Activated T-cell treated with anti-CD3 and anti-CD28 coated beads for 1 hour (primary cell): ENCODE measurements at regions not wholly inside any gene's neighbourhood (a gene's known extent, or its start where the extent isn't known, plus 50 kb on each side); places are given as distances from the start of the nearest gene placed in this dataset.

Experiments
- DNase-seq: peaks from one replicate; pipeline ENCODE4 v3.0.0-alpha.2; 2020; ENCODE audit warnings: low read depth

DNA sequence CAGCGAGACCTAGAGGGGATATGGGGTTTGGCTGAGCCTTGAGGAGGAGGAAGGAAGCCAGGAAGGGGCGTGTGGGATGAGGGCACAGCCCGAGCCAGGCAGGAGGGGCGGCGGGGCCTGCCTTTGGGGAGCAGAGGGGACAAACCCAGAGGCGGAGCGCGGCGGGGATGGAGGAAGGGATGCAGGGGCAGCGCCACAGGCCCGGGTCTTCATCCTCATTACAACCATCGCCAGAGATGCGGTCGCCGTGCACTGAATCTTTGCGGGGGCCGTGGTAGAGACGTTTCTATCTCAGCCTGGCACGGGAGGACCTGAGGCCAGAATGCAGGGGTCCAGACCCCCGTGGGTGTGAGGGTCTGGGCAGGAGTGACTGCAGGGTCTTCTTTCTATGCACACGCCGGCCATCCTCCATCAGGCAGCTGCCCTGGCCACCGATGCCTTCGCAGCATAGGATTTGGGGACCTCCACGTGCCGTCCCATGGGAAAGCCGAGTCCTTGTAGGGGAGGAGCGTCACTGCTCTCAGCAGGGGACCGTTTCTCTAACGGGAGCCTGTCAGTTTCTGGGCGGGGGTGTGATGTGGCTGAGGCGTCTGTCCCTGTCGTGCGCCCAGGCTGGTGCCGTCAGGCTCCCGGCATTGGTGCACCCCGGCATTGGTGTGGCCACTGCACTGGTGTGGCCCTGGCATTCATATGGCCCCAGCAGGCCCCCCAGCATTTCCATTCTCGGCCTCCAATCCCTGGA lies 1267.9 kb downstream of the BRD1 start:
- no peak for DNase-seq

DNA sequence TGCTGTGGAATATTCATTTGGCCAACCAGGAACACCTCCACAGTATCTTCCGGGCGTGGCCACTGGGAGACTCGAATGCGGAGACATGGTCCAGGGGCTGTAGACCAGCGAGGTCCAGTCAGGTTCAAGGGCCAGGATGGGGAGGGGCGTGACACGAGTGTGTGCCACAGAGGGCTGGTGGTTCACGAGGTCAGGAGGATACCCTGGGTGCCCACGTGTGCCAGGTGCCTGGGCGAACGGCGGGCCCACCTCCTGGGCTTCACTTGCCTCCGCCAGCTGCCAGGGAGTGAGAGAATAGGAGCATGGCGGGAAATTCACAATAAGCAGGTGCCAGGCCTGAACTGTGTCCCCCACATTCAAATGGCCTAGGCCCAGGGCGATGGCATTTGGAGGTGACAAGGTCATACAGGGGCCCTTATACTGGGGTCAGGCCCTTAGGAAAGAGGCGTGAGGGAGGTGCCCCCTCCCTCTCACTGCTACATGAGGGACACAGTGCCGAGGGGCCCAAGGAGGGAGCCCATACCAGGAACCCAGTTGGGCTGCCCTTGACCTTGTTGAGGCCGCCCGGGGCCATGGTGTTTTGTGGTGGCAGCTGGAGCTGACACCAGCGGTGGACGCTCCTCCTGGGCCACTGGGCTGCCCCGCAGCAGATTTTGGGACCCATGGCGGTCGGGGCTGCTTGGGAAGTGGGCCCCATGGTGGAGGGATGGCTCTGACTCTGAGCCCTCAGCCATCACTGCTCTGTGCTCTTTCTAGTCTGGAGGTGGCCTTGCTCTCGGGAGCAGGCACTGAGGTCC lies 1268.9 kb downstream of the BRD1 start:
- DNase-seq: no peak

DNA sequence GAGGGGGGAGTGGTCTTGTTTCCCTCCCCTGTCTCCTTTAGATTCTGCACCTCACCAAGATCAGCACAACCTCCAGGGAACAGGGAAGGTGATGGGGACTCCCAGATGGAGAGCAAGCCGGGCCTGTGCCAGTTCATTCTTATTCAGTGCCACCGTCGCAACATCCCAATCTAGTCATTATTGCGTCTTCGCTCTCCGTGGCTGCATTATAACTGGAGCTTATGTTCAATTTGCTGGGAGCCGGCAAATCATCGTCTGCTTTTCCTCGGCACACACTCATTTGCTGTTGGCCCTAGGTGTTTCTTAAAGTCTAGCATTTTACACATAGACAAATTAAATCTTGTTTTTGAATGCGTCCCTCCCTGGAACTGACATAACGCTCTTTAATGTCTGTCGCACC lies 1269.7 kb downstream of the BRD1 start:
- DNase-seq: no peak

DNA sequence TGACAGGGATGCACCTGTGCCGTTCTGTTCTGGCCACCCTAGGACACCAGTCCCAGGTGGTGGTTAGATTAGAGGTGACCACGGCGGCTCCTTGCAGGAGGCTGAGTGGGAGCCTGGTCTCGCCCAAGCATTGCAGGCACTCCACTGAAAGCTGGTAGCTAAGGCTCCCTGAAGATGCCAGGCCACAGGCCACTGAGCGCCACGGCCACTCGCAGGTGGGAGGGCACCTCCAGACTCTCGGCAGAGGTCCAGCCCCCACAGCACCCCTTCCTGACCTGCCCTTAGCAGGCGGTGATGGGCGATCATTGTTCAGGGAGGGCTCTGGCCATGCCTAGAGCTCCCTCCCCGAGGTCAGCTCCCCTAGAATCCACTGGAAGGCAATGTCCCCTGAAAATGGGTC lies 1270.2 kb downstream of the BRD1 start:
- DNase-seq: no peak

DNA sequence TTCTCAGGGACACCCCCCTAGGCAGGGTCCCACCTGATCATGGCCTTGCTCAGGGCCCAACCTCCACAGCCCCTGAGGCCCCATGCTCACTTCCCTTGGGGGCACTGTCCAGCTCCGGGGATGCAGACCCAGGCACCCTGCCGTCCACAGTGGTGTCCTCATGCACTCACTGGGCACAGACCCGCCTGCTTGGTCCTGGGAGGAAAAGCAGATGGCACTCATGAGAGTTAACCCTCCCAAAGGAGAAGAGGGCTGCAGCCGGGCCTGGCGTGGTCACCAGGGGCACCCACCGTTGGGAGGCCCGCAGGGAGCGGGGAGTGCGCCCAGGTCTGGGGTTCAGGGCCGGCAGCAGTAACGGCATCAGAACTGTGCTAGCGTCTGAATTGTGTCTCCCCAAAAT lies 1270.9 kb downstream of the BRD1 start:
- DNase-seq: no peak

DNA sequence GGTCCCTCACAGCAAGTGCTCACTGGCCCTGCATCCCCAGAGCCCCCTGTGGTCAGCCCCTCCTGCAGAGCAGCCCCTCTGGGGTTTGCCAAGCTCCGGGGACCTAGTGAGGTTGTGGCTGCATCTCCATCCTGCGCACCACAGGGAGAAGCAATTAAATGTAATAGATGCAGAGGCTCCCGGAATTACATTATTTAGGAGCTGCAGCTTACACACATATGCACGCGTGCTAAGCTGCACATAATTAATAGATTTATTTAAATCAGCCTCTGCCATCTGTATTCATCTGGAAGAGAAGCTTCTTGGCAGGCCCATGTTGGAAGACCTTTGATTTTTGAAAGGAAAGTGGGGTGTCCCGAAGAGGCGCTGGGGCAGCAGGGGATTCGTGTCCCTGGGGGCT lies 1271.5 kb downstream of the BRD1 start:
- DNase-seq: no peak

DNA sequence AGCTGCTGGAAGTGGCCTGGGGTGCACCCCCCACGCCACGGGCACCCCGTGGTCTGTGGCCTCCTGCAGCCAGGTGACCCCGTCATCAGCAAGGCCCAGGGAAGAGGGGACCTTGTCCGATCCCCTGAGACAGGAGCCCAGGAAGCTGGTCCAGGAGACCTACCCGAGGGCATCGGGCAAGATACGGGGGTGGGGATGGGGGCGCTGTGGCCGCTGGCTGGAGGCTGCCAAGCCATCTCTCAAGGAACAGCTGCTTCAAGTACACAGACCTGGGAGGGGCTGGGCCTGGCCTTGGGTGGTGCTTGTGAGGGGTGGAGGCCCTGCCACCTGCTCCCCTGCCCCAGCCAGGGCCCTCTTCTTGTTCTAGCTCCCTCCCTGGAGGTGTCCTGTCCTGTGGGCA lies 1272.1 kb downstream of the BRD1 start:
- DNase-seq: no peak

DNA sequence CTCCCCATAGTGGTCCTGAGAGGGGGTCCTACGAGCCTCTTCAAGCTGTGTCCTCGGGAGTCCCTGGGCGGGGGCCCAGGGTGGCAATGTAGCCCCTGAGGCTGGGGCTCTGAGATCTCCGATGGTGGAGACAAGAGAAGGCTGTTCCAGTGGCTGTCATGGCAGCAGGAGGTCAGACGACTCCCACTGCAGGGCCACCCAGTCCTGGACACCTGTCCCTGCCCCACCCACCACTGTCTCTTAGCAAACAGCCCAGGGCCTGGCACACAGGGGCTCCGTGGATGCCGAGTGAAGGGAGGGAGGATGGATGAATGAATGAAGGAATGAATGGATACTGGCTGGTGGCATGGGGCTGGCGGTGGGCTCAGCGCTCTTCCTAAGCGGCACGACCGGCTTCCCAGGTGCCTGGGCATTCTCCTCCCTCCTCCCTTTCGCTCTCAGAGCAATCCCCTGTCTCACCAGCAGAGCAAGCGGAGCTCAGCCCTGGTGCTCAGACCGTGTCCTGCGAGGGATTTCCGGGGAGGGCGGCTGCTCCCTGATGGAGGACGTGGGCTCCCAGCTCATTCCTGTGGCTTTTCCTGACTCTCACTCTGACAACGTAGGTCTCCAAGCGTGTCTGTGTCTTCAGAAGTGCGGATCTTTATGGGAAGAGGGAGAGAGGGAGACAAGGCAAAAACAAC lies 1272.6 kb downstream of the BRD1 start:
- no peak for DNase-seq

DNA sequence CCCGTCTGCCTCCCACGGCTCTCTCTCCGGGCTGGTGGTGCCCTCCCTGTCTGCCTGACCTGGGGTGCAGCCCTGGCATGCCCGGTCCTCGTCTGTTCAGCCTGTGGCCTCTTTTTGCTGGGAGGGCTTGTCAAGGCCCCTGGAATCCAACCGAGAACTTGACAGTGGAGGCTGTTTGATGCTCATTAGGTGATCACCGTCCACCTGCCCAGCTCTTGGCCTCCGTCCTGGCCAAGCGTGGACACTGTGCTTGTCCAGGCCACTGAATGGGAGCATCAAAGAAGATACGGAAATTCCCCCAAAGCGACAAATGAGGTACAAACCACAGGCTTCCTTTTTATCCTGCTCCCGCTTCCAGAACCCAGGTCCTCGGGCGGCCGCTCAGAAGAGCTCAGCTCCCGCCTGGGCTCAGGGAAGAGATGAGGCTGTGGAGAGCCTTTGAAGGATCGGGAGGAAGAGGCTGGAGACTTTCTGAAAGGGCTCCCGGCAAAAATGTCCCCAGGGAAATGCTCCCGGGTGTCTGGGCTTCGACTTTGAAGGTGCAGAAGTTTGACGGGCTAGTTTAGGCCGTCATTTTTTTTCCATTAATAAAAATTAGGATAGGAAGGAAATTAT lies 1273.9 kb downstream of the BRD1 start:
- no peak for DNase-seq

DNA sequence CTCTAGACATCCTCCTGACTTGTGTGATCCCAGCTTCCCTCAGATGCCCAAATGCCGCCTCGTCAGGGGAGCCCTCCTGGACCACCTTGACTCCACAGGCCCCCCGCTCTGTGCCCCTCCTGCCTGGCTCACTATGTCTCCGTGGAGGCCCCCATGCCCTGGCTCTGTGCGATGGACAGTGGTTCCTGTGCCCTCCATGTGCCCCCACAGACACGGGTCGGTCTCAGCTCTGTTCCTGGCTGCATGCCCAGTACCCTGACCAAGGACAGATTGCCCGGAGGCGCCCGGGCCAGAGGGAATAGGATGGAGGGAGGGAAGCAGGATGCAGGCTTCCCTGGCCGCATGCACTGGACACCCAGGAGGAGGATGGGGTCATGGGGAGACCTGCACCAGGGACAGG lies 1274.6 kb downstream of the BRD1 start:
- no peak for DNase-seq

DNA sequence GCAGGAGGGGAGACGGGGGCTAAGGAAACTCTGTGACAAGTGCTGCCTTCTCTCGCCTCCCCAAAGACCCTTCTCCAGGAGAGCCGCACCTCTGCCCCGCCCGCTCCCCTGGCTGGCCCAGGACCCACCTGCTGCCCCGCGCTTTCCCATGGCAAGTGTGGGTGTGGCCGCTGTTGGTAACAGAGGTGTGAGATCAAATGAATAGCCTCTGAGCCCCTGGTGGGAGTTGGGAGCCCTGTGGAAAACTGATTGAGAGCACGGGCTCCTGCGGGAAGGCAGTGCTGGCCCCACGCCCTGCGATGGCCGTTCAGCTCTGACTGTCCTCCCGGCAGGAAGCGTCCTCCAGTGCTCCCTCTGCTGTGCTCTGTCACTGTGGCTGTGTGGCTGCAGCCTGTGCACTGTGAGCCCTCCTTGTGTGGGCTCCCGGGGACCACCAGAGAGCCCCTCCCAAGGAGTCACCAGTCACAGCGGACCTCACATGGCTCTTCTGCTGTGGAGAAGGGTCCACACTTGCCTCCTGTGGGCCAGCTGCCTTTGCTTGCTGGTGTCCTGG lies 1275.9 kb downstream of the BRD1 start:
- DNase-seq: no peak

DNA sequence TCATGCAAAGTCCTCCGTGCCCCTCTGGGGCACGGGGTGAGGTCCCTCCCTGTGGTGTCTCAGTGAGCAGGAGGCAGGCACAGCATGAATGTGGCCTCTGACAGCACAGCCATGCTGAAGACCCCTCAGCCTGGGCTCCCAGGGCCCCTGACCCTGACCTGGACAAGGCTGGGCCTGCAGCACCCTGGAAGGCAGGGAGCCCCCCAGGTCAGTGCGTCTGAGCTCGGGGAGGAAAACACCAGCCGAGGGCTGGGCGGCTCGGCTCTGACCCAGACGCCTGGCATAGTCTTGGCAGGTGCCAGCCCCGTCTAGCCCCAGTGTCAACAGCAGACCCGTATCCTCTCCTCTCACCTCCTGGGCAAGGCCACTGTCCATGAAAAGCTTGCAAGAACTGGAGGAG lies 1276.6 kb downstream of the BRD1 start:
- no peak for DNase-seq

DNA sequence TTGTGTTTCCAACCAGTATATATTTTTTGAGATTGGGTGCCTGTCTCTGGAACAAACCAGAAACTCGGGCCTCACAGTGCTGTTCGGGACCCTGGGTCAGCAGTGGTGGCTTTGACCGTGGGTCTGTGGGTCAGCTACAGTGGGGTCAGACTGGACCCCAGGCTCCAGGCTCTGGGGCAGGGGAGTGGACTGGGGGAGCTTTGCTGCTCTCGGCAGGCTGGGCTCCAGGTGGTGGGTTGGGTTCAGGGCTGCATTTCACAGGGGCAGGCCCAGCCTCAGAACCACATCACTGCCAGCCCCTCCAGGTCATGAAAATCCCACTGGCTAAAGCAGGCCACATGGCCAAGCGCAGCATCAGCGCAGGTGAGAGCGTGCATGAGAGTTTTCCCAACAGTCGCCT lies 1279.3 kb downstream of the BRD1 start:
- DNase-seq: no peak

DNA sequence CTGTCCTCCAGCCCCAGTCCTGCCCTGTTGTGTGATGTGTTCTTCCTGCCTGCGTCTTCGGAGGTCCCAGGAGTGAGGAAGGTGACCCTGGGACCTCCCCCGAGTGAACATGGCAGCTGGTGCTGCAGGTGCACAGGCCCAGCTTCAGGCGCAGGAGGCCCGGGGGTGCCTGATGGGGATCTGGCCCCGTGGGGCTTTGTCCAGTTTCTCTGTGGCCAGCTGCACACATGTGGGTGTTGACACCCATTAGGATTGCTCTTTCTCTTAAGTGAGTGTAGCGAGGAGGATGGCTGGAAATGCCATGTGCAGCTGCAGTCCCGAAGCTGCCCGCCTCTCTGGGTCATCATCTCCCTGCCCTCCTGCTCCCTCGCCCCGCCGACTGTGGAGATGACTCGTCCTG lies 1279.7 kb downstream of the BRD1 start:
- DNase-seq: no peak

DNA sequence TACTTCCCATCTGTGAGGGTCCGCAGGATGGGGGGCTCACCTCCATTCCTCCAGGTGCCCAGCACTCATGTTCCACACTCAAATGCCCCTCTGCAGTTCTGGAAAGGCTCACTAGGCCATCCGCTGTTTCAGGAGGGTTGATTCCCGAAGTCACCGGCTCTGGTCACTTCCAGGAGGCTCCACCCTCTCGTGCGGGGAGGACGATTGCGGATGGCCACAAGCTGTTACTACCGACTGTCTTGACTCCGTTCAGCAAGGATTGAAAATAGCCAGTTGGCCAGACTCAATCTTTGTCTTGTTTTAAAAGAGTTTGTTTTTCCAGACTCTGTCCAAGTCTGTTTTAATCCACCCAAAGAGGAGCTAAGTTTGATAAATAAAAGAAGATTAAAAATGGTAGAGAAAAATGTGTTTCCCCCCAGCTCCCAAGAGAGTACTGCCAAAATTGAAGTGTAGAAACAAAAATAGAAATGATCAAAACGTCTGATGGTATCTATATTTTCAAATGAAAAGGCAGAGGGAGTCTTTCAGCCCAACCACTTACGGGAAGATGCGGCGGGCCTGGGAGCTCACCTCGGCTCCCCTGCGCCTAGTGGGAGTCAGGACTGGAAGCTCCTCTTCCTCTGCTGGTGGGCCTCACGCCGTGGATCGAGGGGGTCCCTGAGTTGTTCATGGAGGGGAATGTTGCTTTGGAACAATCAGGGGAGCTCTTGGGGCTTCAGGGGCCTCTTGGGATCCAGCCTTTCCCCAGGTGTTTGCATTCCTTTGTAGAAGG lies 1280.8 kb downstream of the BRD1 start:
- DNase-seq: no peak

DNA sequence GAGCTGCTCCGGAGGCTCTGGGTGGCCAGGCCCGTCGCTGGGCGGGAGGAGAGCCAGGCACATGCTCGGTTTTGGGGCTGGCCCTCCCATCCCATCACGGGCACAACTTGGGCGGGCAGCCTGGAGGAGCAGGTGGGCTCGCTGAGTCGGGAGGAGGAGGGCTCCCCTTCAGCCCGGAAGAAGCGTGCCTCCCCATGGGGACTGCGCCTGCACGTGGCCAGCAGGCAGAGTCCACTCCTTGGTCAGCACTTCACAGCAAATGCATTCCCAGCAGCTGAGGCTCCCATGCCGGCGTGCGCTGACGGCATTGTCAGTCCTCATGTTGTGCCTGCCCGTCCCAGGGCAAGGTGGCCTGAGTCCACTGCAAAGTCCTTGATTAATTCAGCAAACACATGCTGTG lies 1281.7 kb downstream of the BRD1 start:
- DNase-seq: no peak

DNA sequence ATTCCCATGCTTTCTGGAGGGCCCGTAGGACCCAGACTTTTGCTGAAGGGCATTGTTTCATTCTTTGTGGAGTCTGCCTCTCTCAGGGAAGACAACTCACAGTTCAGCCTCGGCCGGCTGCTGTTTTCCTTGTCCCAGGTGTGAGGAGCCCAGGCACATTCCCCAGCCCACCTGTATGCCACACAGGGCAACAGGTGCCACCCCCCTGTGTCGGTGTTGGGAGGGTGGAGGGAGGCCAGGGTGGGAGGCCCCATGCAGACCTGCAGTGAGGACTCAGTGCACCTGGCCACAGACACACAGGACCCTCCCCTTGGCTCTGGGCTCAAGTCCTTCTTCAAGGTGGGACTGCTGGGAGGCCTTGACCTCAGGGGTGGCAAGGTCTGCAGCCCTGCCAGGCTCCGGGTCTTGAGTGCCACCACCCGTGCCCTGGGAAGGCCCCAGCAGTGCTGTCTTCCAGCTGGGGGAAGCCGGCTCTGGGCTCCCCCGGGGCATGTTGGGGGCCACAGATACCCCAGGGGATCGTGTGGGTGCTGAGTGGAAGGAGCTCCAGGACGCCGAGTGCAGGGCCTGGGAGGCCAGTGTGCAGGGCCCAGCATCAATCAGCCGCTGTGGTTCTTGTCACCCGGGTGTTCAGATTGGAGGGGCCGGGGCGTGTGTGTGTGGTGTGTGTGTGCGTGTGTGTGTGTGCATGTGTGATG lies 1286.1 kb downstream of the BRD1 start:
- no peak for DNase-seq

DNA sequence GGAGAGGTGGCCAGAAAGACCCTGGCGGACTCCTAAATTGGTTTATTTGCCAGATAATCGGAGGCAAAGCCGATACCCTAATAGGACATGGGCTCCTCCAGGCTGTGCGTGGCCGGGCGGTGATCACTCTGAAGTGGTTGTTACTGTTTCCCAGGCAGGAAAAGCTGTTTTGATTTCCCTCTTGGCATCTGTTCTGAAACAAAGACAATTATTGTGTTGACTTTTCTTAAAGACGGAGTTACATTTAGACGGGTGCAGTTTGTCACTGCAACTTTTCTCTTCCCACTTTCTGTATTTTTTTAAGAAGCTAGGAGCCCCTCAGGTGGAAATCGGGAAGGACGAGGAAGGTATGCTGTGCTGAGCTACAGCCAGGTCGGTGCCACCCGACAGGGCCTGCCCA lies 1288.4 kb downstream of the BRD1 start:
- no peak for DNase-seq

DNA sequence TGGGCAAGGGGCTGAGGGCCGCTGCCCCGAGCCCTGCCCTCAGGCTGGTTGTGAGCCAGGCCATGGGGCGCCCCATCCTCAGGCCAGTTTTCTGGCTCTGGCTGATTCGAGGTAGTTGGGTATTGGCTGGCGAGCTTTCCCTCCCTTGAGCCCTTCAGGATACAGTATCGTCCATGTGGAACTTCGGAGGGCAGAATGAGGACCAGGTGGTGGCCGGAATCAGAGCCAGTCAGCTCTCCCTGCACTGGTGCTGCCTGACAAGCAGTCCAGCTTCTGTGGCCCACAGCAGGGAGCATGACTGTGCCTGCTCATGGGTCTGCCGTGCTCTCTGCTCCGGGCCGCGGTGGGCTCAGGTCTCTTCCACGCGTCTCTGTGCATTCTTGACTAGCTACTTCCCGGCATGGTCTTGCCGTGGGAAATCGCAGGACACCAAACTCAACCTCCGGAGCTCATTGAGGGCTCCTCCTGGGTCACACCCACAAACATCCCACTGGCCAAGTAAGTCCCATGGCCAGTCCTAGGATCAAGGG lies 1289.3 kb downstream of the BRD1 start:
- no peak for DNase-seq

DNA sequence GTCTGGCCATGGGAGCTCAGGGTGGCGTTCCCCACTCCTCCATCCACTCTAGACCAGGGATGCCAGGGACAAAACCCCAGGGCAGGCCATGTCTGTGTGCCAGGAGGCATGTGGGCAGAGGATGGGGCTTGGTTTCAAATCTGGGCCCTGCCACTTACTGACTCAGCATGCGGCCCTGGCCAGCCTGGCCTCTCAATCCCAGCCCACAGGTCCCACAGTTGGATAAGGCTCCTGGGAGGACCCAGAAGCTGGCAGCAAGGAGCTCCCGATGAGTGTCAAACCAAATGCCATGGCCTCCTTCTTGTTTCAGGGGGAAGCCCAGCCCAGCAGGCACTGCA lies 1290.4 kb downstream of the BRD1 start:
- no peak for DNase-seq
